HG03064 (cell line): ENCODE measurements at regions not wholly inside any gene's neighbourhood (a gene's known extent, or its start where the extent isn't known, plus 50 kb on each side); places are given as distances from the start of the nearest gene placed in this dataset.

Experiments used
- ATAC-seq: cut with Tn5 transposase; IDR thresholded peaks from one replicate; pipeline ENCODE4 v1.9.1; 2021; ENCODE audit warnings: low read depth; ENCODE audit not compliant: unreplicated experiment

DNA sequence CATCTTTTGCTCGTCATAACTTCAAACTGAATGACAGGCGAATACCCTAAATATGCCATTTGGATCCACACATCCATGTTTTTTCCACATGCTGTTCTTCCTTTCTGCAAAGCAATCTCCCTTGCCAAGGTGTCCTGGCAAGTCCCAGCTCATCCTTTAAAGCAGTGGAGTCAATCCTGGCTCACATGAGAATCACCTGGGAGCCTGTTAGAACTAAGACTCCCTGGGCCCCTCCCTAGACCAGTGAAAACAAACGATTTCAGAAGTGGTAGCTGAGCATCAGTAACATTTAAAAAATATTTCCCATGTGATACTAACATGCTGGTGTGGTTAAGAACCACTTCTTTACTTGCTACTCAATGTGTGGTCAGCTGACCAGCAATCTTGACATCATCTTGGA lies 50.6 kb upstream of the PARD3B start:
- no peak for ATAC-seq

DNA sequence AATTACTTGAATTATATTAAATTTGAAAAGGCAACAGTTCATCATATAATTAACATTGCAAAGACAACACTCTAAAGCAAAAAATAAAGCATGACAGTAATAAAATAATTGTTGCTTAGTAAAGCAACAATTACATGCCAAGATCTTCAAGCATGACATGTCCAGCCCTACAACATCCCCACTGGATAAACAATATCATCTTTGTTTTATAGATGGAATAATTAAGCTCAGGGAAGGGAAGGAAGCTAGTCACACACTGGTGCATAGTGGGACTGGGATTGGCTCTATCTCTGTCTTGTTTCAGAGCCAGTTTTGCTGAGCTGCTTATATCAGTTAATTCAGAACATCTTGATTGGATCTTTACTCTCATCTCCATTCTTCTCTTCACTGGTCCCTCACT lies 49.9 kb upstream of the PARD3B start:
- ATAC-seq = no peak
